GM19452 (cell line): ENCODE measurements at regions not wholly inside any gene's neighbourhood (a gene's known extent, or its start where the extent isn't known, plus 50 kb on each side); places are given as distances from the start of the nearest gene placed in this dataset.
"Not testable (repeated sequence)": the region's sequence is repeated elsewhere in the genome, so short reads cannot be mapped to it uniquely, and the experiment has no call there.

ENCODE experiments used
- ATAC-seq: cut with Tn5 transposase; IDR thresholded peaks from one replicate; pipeline ENCODE4 v1.9.1; 2021; ENCODE audit not compliant: unreplicated experiment

DNA sequence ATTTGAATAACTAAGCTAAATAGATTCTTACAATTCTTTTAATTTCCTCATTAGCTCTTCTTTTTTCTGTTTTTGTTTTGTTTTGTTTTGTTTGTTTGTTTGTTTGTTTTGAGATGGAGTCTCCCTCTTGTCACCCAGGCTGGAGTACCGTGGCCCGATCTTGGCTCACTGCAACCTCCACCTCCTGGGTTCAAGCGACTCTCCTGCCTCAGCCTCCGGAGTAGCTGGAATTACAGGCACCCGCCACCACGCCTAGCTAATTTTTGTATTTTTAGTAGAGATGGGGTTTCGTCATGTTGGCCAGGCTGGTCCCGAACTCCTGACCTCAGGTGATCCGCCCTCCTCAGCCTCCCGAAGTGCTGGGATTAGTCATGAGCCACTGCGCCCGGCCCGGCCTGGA lies 70.7 kb upstream of the ZNF658 start:
- ATAC-seq, result not testable (repeated sequence)

DNA sequence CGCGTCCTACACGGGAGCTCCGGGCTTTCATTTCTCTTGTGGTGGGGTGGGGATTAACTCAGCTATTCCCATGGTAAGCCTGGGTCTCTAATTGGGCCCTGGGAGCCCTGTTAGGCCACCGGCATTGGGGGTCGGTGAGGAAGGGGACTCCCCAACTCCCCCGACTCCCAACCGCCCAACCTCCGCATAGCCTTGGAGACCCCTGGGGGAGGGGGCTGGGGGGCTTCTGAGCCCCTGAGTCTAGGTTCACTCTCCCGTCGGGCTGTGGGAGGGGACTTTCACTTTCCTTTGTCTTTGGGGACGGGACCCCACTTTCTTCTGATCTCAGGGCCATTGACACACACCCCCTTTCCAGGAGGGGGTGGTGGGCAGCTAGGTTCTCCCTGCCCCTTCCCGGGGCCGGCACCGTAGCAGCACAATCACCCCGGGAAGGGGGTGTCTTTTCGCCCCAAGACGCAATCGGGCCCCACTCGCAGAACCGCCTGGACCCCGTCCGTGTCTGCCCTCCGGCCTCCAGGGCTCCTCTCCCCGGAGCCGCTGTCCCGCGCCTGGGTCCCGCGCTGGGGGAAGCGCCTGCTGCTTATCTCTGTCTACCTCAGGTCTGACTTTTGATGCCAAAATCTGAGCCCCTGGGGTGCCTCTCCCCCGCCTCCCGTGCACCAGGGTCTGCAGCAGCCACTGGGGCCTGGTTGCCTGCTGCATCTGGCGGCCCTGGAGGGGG lies 69.6 kb upstream of the ZNF658 start:
- not testable (repeated sequence) for ATAC-seq

DNA sequence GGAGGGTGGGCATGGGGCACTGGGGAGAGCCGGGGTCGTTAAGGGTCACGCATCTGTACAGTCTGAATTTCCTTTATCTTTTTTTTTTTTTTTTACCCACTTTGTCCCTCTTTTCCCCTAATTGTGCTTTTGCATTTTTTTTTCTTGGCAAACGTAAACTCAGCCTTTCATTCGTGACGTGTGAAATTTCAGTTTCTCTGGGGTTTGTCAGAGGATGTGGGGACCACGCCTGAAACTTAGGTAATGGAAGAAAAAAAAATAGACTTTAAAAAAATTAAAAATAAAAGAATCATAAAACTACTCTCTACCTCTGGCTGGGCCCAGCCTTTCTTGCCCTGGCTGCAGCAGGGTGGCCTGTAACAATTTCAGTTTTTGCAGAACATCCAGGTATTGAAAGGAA lies 68.3 kb upstream of the ZNF658 start:
- ATAC-seq, result not testable (repeated sequence)

DNA sequence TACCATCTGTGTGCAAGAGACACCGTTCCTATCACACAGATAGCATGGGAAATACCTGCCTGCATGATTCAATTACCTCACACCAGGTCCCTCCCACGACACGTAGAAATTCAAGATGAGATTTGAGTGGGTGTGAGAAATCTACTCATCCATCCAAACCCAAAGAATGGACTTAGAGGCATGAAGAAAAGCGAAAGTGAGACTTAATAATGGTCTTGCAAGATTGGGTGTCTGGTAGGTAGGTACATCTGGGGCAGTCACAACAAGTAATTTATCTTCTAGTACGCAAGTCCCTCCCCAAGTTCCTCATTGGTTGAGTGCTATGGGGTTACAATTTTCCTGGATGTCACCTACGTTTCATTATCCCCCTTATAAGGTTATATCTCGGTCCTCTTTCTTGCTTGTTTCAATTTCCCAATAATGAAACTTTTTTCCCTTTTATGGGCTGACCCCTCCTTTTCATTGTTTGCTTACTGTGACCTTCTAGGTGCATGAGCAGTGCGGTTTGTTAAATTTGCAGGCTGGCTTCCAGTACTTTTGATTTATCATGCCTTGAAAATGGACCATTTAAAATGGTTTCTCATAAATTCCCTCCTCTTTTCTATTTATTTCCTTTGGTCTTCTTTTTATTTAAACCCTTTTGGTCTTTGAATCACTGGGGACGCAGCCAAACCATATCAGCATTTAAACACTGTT lies 63.1 kb upstream of the ZNF658 start:
- not testable (repeated sequence) for ATAC-seq
